Right lobe of liver (tissue), 4 donors: ENCODE measurements at regions not wholly inside any gene's neighbourhood (a gene's known extent, or its start where the extent isn't known, plus 50 kb on each side); places are given as distances from the start of the nearest gene placed in this dataset.

Experiments used
- CTCF ChIP-seq, 4 donors: fragments of 200-600 bp in 3 of 4; fragments of 450-650 bp in 1 of 4; IDR thresholded peaks; one replicate each; pipeline versions ENCODE4 v1.5.1 to v1.8.0; 2016 to 2022; ENCODE audit warnings: antibody characterized with exemption in 4 of 4, mild to moderate bottlenecking in 2 of 4
- POLR2A ChIP-seq: fragments of 450-650 bp; IDR thresholded peaks from one replicate; pipeline ENCODE4 v1.6.1; 2017; ENCODE audit warnings: antibody characterized with exemption, mild to moderate bottlenecking
- donor health status: DM: no; HTN: no; CAD: no.
- donor health status: DM: no; HTN: no; CAD: no.
- donor health status: DM: no; HTN: yes; CAD: no.

GRCh38 chr3:182570946-182571594, 222.2 kb upstream of the ATP11B start:
- TF ChIP-seq CTCF (IDR thresholded peaks at IDR 0.05) (no peak), POLR2A (no peak)
